SK-N-SH (cell line): ENCODE measurements at regions not wholly inside any gene's neighbourhood (a gene's known extent, or its start where the extent isn't known, plus 50 kb on each side); places are given as distances from the start of the nearest gene placed in this dataset.

ENCODE experiments used
- EP300 ChIP-seq, 2 experiments: IDR thresholded peaks; 2 replicates each; pipeline versions ENCODE4 v1.4.0 to v1.6.1; 2012; ENCODE audit warnings: borderline replicate concordance in 1 of 2, low read depth in 1 of 2, low read length in 1 of 2
- MXI1 ChIP-seq: IDR thresholded peaks from 2 replicates; pipeline ENCODE4 v1.6.1; 2012; ENCODE audit warnings: mild to moderate bottlenecking, low read depth, low read length, improper control_type of control experiment
- POLR2AphosphoS5 ChIP-seq: IDR thresholded peaks from 2 replicates; pipeline ENCODE4 v1.6.1; 2012; ENCODE audit warnings: low read depth, low read length
- TF ChIP-seq, protein P1 (sequence below): fragments of 200-600 bp; sonication (generic); IDR thresholded peaks from 2 replicates; pipeline ENCODE4 v1.6.1; 2017; ENCODE audit warnings: antibody characterized with exemption, mild to moderate bottlenecking, moderate library complexity
- TF ChIP-seq, protein P2 (sequence below): fragments of 150-350 bp; IDR thresholded peaks from 2 replicates; pipeline ENCODE4 v1.6.1; 2016; ENCODE audit warnings: mild to moderate bottlenecking, low read depth, low read length

DNA sequence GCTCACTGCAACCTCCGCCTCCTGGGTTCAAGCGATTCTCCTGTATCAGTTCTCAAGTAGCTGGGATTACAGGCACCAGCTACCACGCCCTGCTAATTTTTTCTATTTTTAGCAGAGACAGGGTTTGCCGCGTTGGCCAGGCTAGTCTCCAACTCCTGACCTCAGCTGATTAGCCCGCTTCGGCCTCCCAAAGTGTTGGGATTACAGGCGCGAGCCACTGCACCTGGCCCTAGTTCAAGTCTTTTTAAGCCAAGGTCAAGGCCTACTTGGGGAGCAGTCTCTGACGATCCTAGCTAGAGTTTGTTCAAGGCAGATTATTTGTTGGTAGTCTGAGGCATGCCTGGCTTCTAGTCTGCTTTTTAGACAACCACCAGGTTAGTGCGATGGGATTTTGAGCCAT is 709.5 kb upstream of the COBL start:
- TF ChIP-seq POLR2AphosphoS5 (no peak), EP300 (IDR thresholded peaks at IDR 0.05; ENCODE audit: borderline replicate concordance in 1 of 2, low read depth in 1 of 2, low read length in 1 of 2) (no peak), MXI1 (no peak)
- TF ChIP-seq, protein P1, sequence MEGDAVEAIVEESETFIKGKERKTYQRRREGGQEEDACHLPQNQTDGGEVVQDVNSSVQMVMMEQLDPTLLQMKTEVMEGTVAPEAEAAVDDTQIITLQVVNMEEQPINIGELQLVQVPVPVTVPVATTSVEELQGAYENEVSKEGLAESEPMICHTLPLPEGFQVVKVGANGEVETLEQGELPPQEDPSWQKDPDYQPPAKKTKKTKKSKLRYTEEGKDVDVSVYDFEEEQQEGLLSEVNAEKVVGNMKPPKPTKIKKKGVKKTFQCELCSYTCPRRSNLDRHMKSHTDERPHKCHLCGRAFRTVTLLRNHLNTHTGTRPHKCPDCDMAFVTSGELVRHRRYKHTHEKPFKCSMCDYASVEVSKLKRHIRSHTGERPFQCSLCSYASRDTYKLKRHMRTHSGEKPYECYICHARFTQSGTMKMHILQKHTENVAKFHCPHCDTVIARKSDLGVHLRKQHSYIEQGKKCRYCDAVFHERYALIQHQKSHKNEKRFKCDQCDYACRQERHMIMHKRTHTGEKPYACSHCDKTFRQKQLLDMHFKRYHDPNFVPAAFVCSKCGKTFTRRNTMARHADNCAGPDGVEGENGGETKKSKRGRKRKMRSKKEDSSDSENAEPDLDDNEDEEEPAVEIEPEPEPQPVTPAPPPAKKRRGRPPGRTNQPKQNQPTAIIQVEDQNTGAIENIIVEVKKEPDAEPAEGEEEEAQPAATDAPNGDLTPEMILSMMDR = no peak
- TF ChIP-seq, protein P2, sequence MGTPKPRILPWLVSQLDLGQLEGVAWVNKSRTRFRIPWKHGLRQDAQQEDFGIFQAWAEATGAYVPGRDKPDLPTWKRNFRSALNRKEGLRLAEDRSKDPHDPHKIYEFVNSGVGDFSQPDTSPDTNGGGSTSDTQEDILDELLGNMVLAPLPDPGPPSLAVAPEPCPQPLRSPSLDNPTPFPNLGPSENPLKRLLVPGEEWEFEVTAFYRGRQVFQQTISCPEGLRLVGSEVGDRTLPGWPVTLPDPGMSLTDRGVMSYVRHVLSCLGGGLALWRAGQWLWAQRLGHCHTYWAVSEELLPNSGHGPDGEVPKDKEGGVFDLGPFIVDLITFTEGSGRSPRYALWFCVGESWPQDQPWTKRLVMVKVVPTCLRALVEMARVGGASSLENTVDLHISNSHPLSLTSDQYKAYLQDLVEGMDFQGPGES = no peak
